ENCODE measurements at regions not wholly inside any gene's neighbourhood (a gene's known extent, or its start where the extent isn't known, plus 50 kb on each side); places are given as distances from the start of the nearest gene placed in this dataset.

DNA sequence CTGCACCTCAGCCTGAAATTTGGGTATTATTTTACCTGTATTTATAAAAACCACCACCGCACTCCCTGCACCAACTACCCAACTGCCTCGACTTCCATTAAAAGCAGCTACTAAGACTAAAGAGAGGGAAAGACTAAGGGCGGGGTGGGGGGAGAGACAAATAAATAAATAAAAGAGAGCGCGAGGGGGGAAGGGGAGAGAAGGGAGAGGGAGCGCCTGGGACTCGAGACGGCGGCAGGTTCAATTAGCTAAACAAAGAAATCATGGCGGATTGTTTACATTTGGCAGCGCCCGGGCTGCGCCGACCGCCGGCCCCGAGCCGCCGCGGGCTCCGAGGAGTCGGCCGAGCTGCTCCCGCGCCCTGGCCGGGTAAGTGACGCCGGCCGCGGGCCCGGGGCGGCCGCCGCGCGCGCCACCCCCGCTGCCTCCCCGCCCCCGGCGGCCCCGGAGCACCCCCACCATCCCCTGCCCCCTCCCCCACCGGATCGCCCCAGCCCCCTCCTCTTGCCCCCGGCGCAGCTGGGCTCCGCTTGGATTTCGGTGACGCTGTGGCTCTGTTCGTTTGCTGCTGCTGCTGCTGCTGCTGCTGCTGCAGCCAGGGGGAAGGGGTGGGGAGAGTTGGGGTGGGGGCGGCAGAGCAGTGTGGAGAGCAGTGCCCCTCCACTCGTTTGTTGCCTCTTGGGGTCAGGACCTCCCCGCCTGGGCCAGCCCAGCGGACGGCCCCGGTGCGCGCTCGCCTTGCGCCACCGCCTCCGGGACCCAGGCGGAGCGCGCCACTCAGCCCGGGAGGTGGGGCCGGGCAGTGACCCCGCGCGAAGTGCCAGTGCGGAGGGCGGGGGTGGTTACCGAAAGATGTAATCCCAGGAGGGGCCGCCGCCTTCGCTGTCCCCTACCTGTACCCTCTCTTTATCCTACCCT, 187.2 kb upstream of the FANCL start (continued):
- TF ChIP-seq SP2 (IDR thresholded peaks at IDR 0.05; ENCODE audit: low read length), result no peak
- no peak for TF ChIP-seq RFX5 (IDR thresholded peaks at IDR 0.05; ENCODE audit: borderline replicate concordance, low read depth, low read length)
- no peak for TF ChIP-seq SAP30 (IDR thresholded peaks at IDR 0.05; ENCODE audit: insufficient read depth, insufficient replicate concordance, low read length)
- no peak for TF ChIP-seq RXRA (IDR thresholded peaks at IDR 0.05; ENCODE audit: insufficient read depth, low read depth, low read length)
- peak; percentile 54; the same call in 1 of the 2 replicates for TF ChIP-seq EGR1 (IDR thresholded peaks at IDR 0.05; ENCODE audit: borderline replicate concordance, low read depth, low read length)
- peak; percentile 66 for TF ChIP-seq TAF1 (IDR thresholded peaks at IDR 0.05; ENCODE audit: low read depth, low read length)
- TF ChIP-seq PHF8 (conservative IDR thresholded peaks at IDR 0.05; ENCODE audit: low read depth, low read length), result peak; percentile 36
- TF ChIP-seq TEAD4 (IDR thresholded peaks at IDR 0.05; ENCODE audit: low read depth, low read length), result no peak
- no peak for TF ChIP-seq CHD2 (IDR thresholded peaks at IDR 0.05; ENCODE audit: low read length)
- peak; percentile 84; the same call in 1 of the 2 replicates for TF ChIP-seq YY1 (IDR thresholded peaks at IDR 0.05; ENCODE audit: low read depth, low read length)
- no peak for TF ChIP-seq SIX5 (IDR thresholded peaks at IDR 0.05; ENCODE audit: low read depth, low read length)
- TF ChIP-seq CREB1 (IDR thresholded peaks at IDR 0.05), result no peak
- TF ChIP-seq RAD21 (IDR thresholded peaks at IDR 0.05 in 1 of 2, conservative IDR thresholded peaks at IDR 0.05 in 1 of 2; ENCODE audit: low read depth in 2 of 2, low read length in 2 of 2), result peak in 1 of 2 experiments; percentile 18; a peak in 1 of 4 replicates
- TF ChIP-seq SIN3A (conservative IDR thresholded peaks at IDR 0.05 in 1 of 2, IDR thresholded peaks at IDR 0.05 in 1 of 2; ENCODE audit: low read depth in 1 of 2, low read length in 2 of 2), result no peak; a peak in 1 of 4 replicates
- no peak for TF ChIP-seq CHD1 (IDR thresholded peaks at IDR 0.05; ENCODE audit: low read depth, low read length)
- TF ChIP-seq, protein P1, sequence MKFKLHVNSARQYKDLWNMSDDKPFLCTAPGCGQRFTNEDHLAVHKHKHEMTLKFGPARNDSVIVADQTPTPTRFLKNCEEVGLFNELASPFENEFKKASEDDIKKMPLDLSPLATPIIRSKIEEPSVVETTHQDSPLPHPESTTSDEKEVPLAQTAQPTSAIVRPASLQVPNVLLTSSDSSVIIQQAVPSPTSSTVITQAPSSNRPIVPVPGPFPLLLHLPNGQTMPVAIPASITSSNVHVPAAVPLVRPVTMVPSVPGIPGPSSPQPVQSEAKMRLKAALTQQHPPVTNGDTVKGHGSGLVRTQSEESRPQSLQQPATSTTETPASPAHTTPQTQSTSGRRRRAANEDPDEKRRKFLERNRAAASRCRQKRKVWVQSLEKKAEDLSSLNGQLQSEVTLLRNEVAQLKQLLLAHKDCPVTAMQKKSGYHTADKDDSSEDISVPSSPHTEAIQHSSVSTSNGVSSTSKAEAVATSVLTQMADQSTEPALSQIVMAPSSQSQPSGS (IDR thresholded peaks at IDR 0.05; ENCODE audit: low read length), result peak; percentile 58; the same call in 1 of the 2 replicates
